ENCODE measurements at regions not wholly inside any gene's neighbourhood (a gene's known extent, or its start where the extent isn't known, plus 50 kb on each side); places are given as distances from the start of the nearest gene placed in this dataset.

GRCh38 chr2:39603436-39603835 lies 62.3 kb upstream of the TMEM178A start:
- TF ChIP-seq GATA3 (IDR thresholded peaks at IDR 0.05; ENCODE audit: low read depth, low read length) (no peak), GATA2 (IDR thresholded peaks at IDR 0.05; ENCODE audit: low read depth, low read length) (no peak)
